ENCODE measurements at regions not wholly inside any gene's neighbourhood (a gene's known extent, or its start where the extent isn't known, plus 50 kb on each side); places are given as distances from the start of the nearest gene placed in this dataset.

DNA sequence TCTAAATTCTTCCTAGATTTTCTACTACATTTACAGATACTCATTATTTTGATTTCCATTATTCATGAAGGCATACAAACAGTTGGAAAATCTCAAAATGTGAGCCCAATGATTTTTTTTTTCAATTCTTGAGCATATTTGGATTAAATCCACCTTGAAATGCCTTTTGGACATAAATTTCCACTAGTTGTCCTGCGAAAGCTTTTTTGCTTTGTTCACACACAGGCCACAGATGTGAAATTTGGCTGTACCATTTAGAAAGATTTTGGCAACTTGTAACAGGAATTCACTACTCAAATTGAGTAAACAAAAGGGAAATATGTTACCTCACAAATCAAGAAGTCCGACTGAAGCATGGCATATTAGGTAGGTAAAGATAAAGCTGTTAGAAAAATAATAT lies 1631.0 kb downstream of the CDH8 start:
- no peak overlapping the region for H3K9ac ChIP-seq (ENCODE audit: insufficient read depth in 1 of 2, low read depth in 2 of 2, low read length in 2 of 2)
- WGBS (ENCODE audit: insufficient coverage, low coverage, missing lambda C conversion rate) = 0% methylated on average over 2 of the region's 2 CpGs
- no peak overlapping the region for H3K4me3 ChIP-seq
- TF ChIP-seq STAG1 (CRISPR knock-in tag; IDR thresholded peaks at IDR 0.05; ENCODE audit: borderline replicate concordance) (no peak), NR3C1 (CRISPR knock-in tag; IDR thresholded peaks at IDR 0.05) (no peak), SPI1 (IDR thresholded peaks at IDR 0.05; ENCODE audit: borderline replicate concordance, low read depth, low read length) (no peak), ZNF57 (CRISPR knock-in tag; IDR thresholded peaks at IDR 0.05) (no peak), FOXJ2 (tag; IDR thresholded peaks at IDR 0.05) (no peak), RCOR1 (IDR thresholded peaks at IDR 0.05; ENCODE audit: borderline replicate concordance in 1 of 2, low read depth in 2 of 2, low read length in 2 of 2) (no peak), ZNF668 (CRISPR knock-in tag; IDR thresholded peaks at IDR 0.05) (no peak), SMARCA4 (IDR thresholded peaks at IDR 0.05) (no peak), TRIM28 (IDR thresholded peaks at IDR 0.05) (no peak), MBD2 (IDR thresholded peaks at IDR 0.05; ENCODE audit: borderline replicate concordance, low read depth) (no peak), ZBTB17 (CRISPR knock-in tag; IDR thresholded peaks at IDR 0.05) (no peak), NRF1 (conservative IDR thresholded peaks at IDR 0.05 in 1 of 2, IDR thresholded peaks at IDR 0.05 in 1 of 2) (no peak), ARID1B (IDR thresholded peaks at IDR 0.05) (no peak), HIVEP1 (CRISPR knock-in tag; IDR thresholded peaks at IDR 0.05) (no peak), NCOR1 (IDR thresholded peaks at IDR 0.05) (no peak), YY1 (IDR thresholded peaks at IDR 0.05; ENCODE audit: borderline replicate concordance in 1 of 3, control insufficient read depth in 1 of 3, extremely low read depth in 1 of 3, insufficient read depth in 3 of 3, insufficient read length in 1 of 3, insufficient replicate concordance in 2 of 3, low read depth in 1 of 3, low read length in 2 of 3) (no peak), SMARCE1 (IDR thresholded peaks at IDR 0.05) (no peak), DPF2 (IDR thresholded peaks at IDR 0.05) (no peak), KHSRP (IDR thresholded peaks at IDR 0.05) (no peak)
- TF ChIP-seq, protein P1, sequence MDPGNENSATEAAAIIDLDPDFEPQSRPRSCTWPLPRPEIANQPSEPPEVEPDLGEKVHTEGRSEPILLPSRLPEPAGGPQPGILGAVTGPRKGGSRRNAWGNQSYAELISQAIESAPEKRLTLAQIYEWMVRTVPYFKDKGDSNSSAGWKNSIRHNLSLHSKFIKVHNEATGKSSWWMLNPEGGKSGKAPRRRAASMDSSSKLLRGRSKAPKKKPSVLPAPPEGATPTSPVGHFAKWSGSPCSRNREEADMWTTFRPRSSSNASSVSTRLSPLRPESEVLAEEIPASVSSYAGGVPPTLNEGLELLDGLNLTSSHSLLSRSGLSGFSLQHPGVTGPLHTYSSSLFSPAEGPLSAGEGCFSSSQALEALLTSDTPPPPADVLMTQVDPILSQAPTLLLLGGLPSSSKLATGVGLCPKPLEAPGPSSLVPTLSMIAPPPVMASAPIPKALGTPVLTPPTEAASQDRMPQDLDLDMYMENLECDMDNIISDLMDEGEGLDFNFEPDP (CRISPR knock-in tag; IDR thresholded peaks at IDR 0.05) = no peak
- no peaks in the 10 kb centered on the region for H4K20me1 ChIP-seq (replicated peaks; ENCODE audit: control insufficient read depth, insufficient read depth, low read length)
- H3K4me1 ChIP-seq (replicated peaks in 1 of 2; ENCODE audit: control insufficient read depth in 2 of 2, insufficient read depth in 2 of 2, low read length in 2 of 2) = no peaks in the 10 kb centered on the region
- peaks cover 2% of the 10 kb centered on the region; the same call in 1 of the 2 replicates for H3K9me3 ChIP-seq (replicated peaks; ENCODE audit: control insufficient read depth, insufficient read depth, low read depth, low read length)
- ATAC-seq = no peak
- no peak overlapping the region for H2AFZ ChIP-seq (ENCODE audit: low read depth, low read length)
- no TSS peak for BruUV-seq (replicated peaks)
- no peaks in the 10 kb centered on the region for H3K36me3 ChIP-seq (ENCODE audit: control insufficient read depth, insufficient read depth, low read length)
- CTCF ChIA-PET (ENCODE audit: low intra/inter-chr PET ratio) = no interaction called here
- intact Hi-C loops (cut with micrococcal nuclease) = no loop called here
- no peaks in the 10 kb centered on the region for H3K27me3 ChIP-seq (ENCODE audit: control insufficient read depth in 2 of 2, insufficient read depth in 2 of 2, low read length in 2 of 2)
- no peaks in the 10 kb centered on the region for H3K9me1 ChIP-seq (ENCODE audit: control insufficient read depth, insufficient read depth, low read length)
- FAIRE-seq = no peak
- POLR2A ChIA-PET = no interaction called here
- no peak overlapping the region for H3K4me2 ChIP-seq (ENCODE audit: insufficient read depth, low read length)
- in situ Hi-C loops (cut with MboI) = no loop called here
- no peak for DNase-seq (ENCODE audit: extremely low read depth in 1 of 4, low spot score in 3 of 4)
- no peak overlapping the region for H3K27ac ChIP-seq (ENCODE audit: extremely low read depth, low read depth, low read length)
- H3K79me2 ChIP-seq (ENCODE audit: control insufficient read depth, insufficient read depth, low read length) = no peaks in the 10 kb centered on the region
